ENCODE measurements at regions not wholly inside any gene's neighbourhood (a gene's known extent, or its start where the extent isn't known, plus 50 kb on each side); places are given as distances from the start of the nearest gene placed in this dataset.

- TF ChIP-seq YY1 (IDR thresholded peaks at IDR 0.05; ENCODE audit: insufficient read depth, insufficient read length) (no peak), ZNF274 (IDR thresholded peaks at IDR 0.05; ENCODE audit: low read depth, low read length) (no peak)
Observed at GRCh38 chr4:180391613-180392012, 1851.6 kb upstream of the TENM3 start.

Measured in NT2/D1 (cell line).